GM23338 (cell line): ENCODE measurements at regions not wholly inside any gene's neighbourhood (a gene's known extent, or its start where the extent isn't known, plus 50 kb on each side); places are given as distances from the start of the nearest gene placed in this dataset.

Source experiments
- ATAC-seq: fragments of 200-7000 bp; cut with Tn5 transposase; 3 replicates; pipeline ENCODE4 v1.9.1; 2020
- DNase-seq: peaks from one replicate; pipeline ENCODE4 v3.0.0-alpha.2; 2015; ENCODE audit warnings: low spot score
- H2AFZ ChIP-seq: fragments of 200-600 bp; sonication (generic); 2 replicates; pipeline ENCODE4 v1.8.0; 2016; ENCODE audit warnings: antibody characterized with exemption, mild to moderate bottlenecking, moderate library complexity
- H3F3A ChIP-seq: fragments of 200-600 bp; sonication (generic); replicated peaks from 2 replicates; pipeline ENCODE4 v1.8.0; 2017; ENCODE audit warnings: antibody characterized with exemption, mixed run types, low read depth
- H3K27ac ChIP-seq: fragments of 200-600 bp; sonication (generic); 2 replicates; pipeline ENCODE4 v1.6.1; 2016; ENCODE audit warnings: low read depth
- H3K27me3 ChIP-seq: fragments of 200-600 bp; sonication (generic); 2 replicates; pipeline ENCODE4 v1.8.0; 2016; ENCODE audit warnings: mild to moderate bottlenecking, mixed run types, moderate library complexity; ENCODE audit not compliant: insufficient read depth
- H3K36me3 ChIP-seq: fragments of 200-600 bp; sonication (generic); 2 replicates; pipeline ENCODE4 v1.8.0; 2016; ENCODE audit warnings: mild to moderate bottlenecking; ENCODE audit not compliant: insufficient read depth
- H3K4me1 ChIP-seq: fragments of 200-600 bp; sonication (generic); 2 replicates; pipeline ENCODE4 v1.8.0; 2016; ENCODE audit warnings: mild to moderate bottlenecking, moderate library complexity; ENCODE audit not compliant: insufficient read depth
- H3K4me2 ChIP-seq: fragments of 200-600 bp; sonication (generic); 2 replicates; pipeline ENCODE4 v1.7.1; 2017; ENCODE audit warnings: mixed run types
- H3K4me3 ChIP-seq: fragments of 200-600 bp; sonication (generic); 2 replicates; pipeline ENCODE4 v1.6.1; 2016; ENCODE audit warnings: mixed run types
- H3K79me2 ChIP-seq: fragments of 200-600 bp; sonication (generic); replicated peaks from 2 replicates; pipeline ENCODE4 v1.8.0; 2017; ENCODE audit warnings: mild to moderate bottlenecking; ENCODE audit not compliant: insufficient read depth
- H3K9me2 ChIP-seq: fragments of 200-600 bp; sonication (generic); 2 replicates; pipeline ENCODE4 v1.8.0; 2017; ENCODE audit not compliant: insufficient read depth
- H4K20me1 ChIP-seq: fragments of 200-600 bp; sonication (generic); replicated peaks from 2 replicates; pipeline ENCODE4 v1.8.0; 2017; ENCODE audit warnings: mild to moderate bottlenecking; ENCODE audit not compliant: insufficient read depth
- H3K27ac Mint-ChIP-seq: 2 replicates; pipeline ENCODE4 v1.8.0; 2020; ENCODE audit warnings: inconsistent platforms, mild to moderate bottlenecking, moderate library complexity, mixed read lengths
- H3K27me3 Mint-ChIP-seq: 3 replicates; pipeline ENCODE4 v1.8.0; 2022; ENCODE audit warnings: low read depth, mild to moderate bottlenecking, moderate library complexity, mixed read lengths, inconsistent platforms; ENCODE audit not compliant: insufficient read depth, poor library complexity
- H3K36me3 Mint-ChIP-seq: 3 replicates; pipeline ENCODE4 v1.8.0; 2021; ENCODE audit warnings: low read depth, mild to moderate bottlenecking, inconsistent platforms, moderate library complexity, mixed read lengths
- H3K4me1 Mint-ChIP-seq: 3 replicates; pipeline ENCODE4 v1.8.0; 2020; ENCODE audit warnings: mild to moderate bottlenecking, inconsistent platforms, mixed read lengths
- H3K4me3 Mint-ChIP-seq: 3 replicates; pipeline ENCODE4 v1.8.0; 2021; ENCODE audit warnings: moderate library complexity, mild to moderate bottlenecking, inconsistent platforms, mixed read lengths
- H3K9me3 Mint-ChIP-seq: 3 replicates; pipeline ENCODE4 v1.8.0; 2020; ENCODE audit warnings: moderate library complexity, mild to moderate bottlenecking, inconsistent platforms, mixed read lengths
- CREB1 ChIP-seq: fragments of 250-450 bp; sonication (Bioruptor Pico); IDR thresholded peaks from 2 replicates; pipeline ENCODE4 v1.5.0; 2020; ENCODE audit warnings: low read depth, mild to moderate bottlenecking, moderate library complexity
- ETS1 ChIP-seq: IDR thresholded peaks from 2 replicates; pipeline ENCODE4 v1.6.1; 2016; ENCODE audit warnings: antibody characterized with exemption
- EZH2 ChIP-seq: fragments of 200-600 bp; sonication (generic); IDR thresholded peaks from one replicate; pipeline ENCODE4 v1.8.0; 2017; ENCODE audit warnings: antibody characterized with exemption, mild to moderate bottlenecking, low read depth; ENCODE audit not compliant: unreplicated experiment
- EZH2phosphoT487 ChIP-seq: fragments of 200-600 bp; sonication (generic); IDR thresholded peaks from one replicate; pipeline ENCODE4 v1.8.1; 2018; ENCODE audit warnings: antibody characterized with exemption; ENCODE audit not compliant: unreplicated experiment
- JUNB ChIP-seq: IDR thresholded peaks from one replicate; pipeline ENCODE4 v1.6.1; 2016; ENCODE audit warnings: antibody characterized with exemption; ENCODE audit not compliant: unreplicated experiment
- NANOG ChIP-seq: IDR thresholded peaks from 2 replicates; pipeline ENCODE4 v1.6.1; 2016; ENCODE audit warnings: antibody characterized with exemption, borderline replicate concordance
- POLR2AphosphoS5 ChIP-seq: IDR thresholded peaks from 2 replicates; pipeline ENCODE4 v1.6.1; 2016; ENCODE audit warnings: antibody characterized with exemption, low read depth
- ZNF114 ChIP-seq: fragments of 250-450 bp; sonication (Bioruptor Pico); IDR thresholded peaks from 2 replicates; pipeline ENCODE4 v1.5.0; 2020; ENCODE audit warnings: mild to moderate bottlenecking, moderate library complexity
- ZNF331 ChIP-seq: fragments of 250-450 bp; sonication (Bioruptor Pico); IDR thresholded peaks from 2 replicates; pipeline ENCODE4 v1.5.0; 2020; ENCODE audit warnings: low read depth, mild to moderate bottlenecking, moderate library complexity
- TF ChIP-seq, protein P1 (sequence below), 2 experiments: fragments of 200-600 bp in 1 of 2; sonication (generic) in 1 of 2; conservative IDR thresholded peaks; 2 replicates each; pipeline versions ENCODE4 v1.5.1 to v1.6.1; 2016 to 2017; ENCODE audit warnings: antibody characterized with exemption in 2 of 2, low read depth in 2 of 2, mild to moderate bottlenecking in 2 of 2, moderate library complexity in 1 of 2
- TF ChIP-seq, protein P2 (sequence below): fragments of 250-450 bp; sonication (Bioruptor Pico); IDR thresholded peaks from 2 replicates; pipeline ENCODE4 v1.5.0; 2020; ENCODE audit warnings: mild to moderate bottlenecking, moderate library complexity

DNA sequence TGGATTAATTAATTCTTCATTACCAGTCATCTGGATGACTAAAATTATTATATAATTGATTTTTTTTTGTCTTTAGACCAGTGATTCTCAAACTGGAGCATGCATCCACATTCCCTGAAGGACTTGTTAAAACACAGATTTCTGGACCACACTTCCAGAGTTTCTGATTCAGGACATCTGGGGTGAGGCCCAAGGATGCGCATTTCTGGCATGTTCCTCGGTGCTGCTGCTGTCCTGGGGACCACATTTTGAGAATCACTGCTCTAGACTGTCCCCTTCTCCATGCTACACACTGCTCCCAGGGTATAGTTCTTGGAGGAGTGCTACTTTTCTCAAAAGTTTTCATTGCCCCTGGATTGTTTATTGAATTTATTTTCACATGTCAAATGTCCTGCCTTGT, 145.0 kb downstream of the RNF144B start:
- H3K36me3 ChIP-seq = no peaks in the 10 kb centered on the region
- H3K4me1 ChIP-seq = peaks cover 16% of the 10 kb centered on the region
- H3K79me2 ChIP-seq = no peaks in the 10 kb centered on the region
- DNase-seq (no peak), ATAC-seq (no peak)
- no peaks in the 10 kb centered on the region for H4K20me1 ChIP-seq
- H2AFZ ChIP-seq = no peak overlapping the region
- TF ChIP-seq ZNF331 (CRISPR knock-in tag) = no peak
- TF ChIP-seq, protein P1, sequence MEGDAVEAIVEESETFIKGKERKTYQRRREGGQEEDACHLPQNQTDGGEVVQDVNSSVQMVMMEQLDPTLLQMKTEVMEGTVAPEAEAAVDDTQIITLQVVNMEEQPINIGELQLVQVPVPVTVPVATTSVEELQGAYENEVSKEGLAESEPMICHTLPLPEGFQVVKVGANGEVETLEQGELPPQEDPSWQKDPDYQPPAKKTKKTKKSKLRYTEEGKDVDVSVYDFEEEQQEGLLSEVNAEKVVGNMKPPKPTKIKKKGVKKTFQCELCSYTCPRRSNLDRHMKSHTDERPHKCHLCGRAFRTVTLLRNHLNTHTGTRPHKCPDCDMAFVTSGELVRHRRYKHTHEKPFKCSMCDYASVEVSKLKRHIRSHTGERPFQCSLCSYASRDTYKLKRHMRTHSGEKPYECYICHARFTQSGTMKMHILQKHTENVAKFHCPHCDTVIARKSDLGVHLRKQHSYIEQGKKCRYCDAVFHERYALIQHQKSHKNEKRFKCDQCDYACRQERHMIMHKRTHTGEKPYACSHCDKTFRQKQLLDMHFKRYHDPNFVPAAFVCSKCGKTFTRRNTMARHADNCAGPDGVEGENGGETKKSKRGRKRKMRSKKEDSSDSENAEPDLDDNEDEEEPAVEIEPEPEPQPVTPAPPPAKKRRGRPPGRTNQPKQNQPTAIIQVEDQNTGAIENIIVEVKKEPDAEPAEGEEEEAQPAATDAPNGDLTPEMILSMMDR (conservative IDR thresholded peaks at IDR 0.05; ENCODE audit: low read depth in 2 of 2) = no peak
- no peak overlapping the region for H3K4me3 ChIP-seq
- H3K9me3 Mint-ChIP-seq = no peaks in the 10 kb centered on the region; the same call in 2 of the 3 replicates
- H3K4me1 Mint-ChIP-seq = peaks cover 18% of the 10 kb centered on the region; the same call in 2 of the 3 replicates
- H3K4me3 Mint-ChIP-seq = no peak overlapping the region
- 0 out of 2 replicates have a peak, but pooled peaks cover 3% of the 10 kb centered on the region for H3K9me2 ChIP-seq
- H3K27me3 Mint-ChIP-seq = no peaks in the 10 kb centered on the region
- no peak overlapping the region for H3K4me2 ChIP-seq
- no peak overlapping the region for H3K27ac Mint-ChIP-seq
- H3K36me3 Mint-ChIP-seq = no peaks in the 10 kb centered on the region
- no peaks in the 10 kb centered on the region for H3K27me3 ChIP-seq
- no peaks in the 10 kb centered on the region for H3F3A ChIP-seq
- no peak overlapping the region for H3K27ac ChIP-seq

- H3K36me3 Mint-ChIP-seq = no peaks in the 10 kb centered on the region
- no peak overlapping the region for H3K4me3 Mint-ChIP-seq
Measured at GRCh38 chr6:18533793-18534192, 146.6 kb downstream of the RNF144B start.

More at GRCh38 chr6:18533793-18534192, 146.6 kb downstream of the RNF144B start:
- no peaks in the 10 kb centered on the region for H3F3A ChIP-seq
- Mint-ChIP-seq H3K4me1 (peaks cover 11% of the 10 kb centered on the region; the same call in 2 of the 3 replicates), H3K27me3 (no peaks in the 10 kb centered on the region), H3K27ac (no peak overlapping the region), H3K9me3 (no peaks in the 10 kb centered on the region; the same call in 2 of the 3 replicates)
- H4K20me1 ChIP-seq = no peaks in the 10 kb centered on the region
- H3K9me2 ChIP-seq = 0 out of 2 replicates have a peak, but pooled peaks cover 4% of the 10 kb centered on the region
- TF ChIP-seq, protein P1 (conservative IDR thresholded peaks at IDR 0.05; ENCODE audit: low read depth in 2 of 2) = no peak
- TF ChIP-seq JUNB = no peak
- TF ChIP-seq CREB1 (CRISPR knock-in tag) = no peak
- TF ChIP-seq ZNF331 (CRISPR knock-in tag) = no peak
- TF ChIP-seq POLR2AphosphoS5 = no peak
- TF ChIP-seq EZH2 = no peak
- TF ChIP-seq ETS1 = no peak
- no peak for TF ChIP-seq EZH2phosphoT487
- TF ChIP-seq, protein P2, sequence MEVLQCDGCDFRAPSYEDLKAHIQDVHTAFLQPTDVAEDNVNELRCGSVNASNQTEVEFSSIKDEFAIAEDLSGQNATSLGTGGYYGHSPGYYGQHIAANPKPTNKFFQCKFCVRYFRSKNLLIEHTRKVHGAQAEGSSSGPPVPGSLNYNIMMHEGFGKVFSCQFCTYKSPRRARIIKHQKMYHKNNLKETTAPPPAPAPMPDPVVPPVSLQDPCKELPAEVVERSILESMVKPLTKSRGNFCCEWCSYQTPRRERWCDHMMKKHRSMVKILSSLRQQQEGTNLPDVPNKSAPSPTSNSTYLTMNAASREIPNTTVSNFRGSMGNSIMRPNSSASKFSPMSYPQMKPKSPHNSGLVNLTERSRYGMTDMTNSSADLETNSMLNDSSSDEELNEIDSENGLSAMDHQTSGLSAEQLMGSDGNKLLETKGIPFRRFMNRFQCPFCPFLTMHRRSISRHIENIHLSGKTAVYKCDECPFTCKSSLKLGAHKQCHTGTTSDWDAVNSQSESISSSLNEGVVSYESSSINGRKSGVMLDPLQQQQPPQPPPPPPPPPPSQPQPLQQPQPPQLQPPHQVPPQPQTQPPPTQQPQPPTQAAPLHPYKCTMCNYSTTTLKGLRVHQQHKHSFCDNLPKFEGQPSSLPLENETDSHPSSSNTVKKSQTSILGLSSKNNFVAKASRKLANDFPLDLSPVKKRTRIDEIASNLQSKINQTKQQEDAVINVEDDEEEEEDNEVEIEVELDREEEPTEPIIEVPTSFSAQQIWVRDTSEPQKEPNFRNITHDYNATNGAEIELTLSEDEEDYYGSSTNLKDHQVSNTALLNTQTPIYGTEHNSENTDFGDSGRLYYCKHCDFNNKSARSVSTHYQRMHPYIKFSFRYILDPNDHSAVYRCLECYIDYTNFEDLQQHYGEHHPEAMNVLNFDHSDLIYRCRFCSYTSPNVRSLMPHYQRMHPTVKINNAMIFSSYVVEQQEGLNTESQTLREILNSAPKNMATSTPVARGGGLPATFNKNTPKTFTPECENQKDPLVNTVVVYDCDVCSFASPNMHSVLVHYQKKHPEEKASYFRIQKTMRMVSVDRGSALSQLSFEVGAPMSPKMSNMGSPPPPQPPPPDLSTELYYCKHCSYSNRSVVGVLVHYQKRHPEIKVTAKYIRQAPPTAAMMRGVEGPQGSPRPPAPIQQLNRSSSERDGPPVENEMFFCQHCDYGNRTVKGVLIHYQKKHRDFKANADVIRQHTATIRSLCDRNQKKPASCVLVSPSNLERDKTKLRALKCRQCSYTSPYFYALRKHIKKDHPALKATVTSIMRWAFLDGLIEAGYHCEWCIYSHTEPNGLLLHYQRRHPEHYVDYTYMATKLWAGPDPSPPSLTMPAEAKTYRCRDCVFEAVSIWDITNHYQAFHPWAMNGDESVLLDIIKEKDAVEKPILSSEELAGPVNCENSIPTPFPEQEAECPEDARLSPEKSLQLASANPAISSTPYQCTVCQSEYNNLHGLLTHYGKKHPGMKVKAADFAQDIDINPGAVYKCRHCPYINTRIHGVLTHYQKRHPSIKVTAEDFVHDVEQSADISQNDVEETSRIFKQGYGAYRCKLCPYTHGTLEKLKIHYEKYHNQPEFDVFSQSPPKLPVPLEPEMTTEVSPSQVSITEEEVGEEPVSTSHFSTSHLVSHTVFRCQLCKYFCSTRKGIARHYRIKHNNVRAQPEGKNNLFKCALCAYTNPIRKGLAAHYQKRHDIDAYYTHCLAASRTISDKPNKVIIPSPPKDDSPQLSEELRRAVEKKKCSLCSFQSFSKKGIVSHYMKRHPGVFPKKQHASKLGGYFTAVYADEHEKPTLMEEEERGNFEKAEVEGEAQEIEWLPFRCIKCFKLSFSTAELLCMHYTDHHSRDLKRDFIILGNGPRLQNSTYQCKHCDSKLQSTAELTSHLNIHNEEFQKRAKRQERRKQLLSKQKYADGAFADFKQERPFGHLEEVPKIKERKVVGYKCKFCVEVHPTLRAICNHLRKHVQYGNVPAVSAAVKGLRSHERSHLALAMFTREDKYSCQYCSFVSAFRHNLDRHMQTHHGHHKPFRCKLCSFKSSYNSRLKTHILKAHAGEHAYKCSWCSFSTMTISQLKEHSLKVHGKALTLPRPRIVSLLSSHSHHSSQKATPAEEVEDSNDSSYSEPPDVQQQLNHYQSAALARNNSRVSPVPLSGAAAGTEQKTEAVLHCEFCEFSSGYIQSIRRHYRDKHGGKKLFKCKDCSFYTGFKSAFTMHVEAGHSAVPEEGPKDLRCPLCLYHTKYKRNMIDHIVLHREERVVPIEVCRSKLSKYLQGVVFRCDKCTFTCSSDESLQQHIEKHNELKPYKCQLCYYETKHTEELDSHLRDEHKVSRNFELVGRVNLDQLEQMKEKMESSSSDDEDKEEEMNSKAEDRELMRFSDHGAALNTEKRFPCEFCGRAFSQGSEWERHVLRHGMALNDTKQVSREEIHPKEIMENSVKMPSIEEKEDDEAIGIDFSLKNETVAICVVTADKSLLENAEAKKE = no peak
- TF ChIP-seq NANOG = no peak
- TF ChIP-seq ZNF114 (CRISPR knock-in tag) = no peak
- H3K4me3 ChIP-seq = no peak overlapping the region
- peak; percentile 37 for DNase-seq
- no peak overlapping the region for H2AFZ ChIP-seq
- peaks cover 8% of the 10 kb centered on the region for H3K4me1 ChIP-seq
- no peaks in the 10 kb centered on the region for H3K79me2 ChIP-seq
- peak; percentile 57 for ATAC-seq
- no peaks in the 10 kb centered on the region for H3K27me3 ChIP-seq
- no peaks in the 10 kb centered on the region for H3K36me3 ChIP-seq
- H3K4me2 ChIP-seq = peak overlapping the region; percentile 2; the same call in 1 of the 2 replicates
- no peak overlapping the region for H3K27ac ChIP-seq
